ENCODE measurements at regions not wholly inside any gene's neighbourhood (a gene's known extent, or its start where the extent isn't known, plus 50 kb on each side); places are given as distances from the start of the nearest gene placed in this dataset.

- no peak for DNase-seq (ENCODE audit: low spot score)
Measured at GRCh38 chr17:69851736-69852135, 223.3 kb upstream of the KCNJ16 start.

GRCh38 chr17:69853541-69854224 is 221.3 kb upstream of the KCNJ16 start:
- no peak for DNase-seq (ENCODE audit: low spot score)

- no peak for DNase-seq (ENCODE audit: low spot score)
Measured at GRCh38 chr17:69854225-69854780, 220.7 kb upstream of the KCNJ16 start.

- no peak for DNase-seq (ENCODE audit: low spot score)
Measured at GRCh38 chr17:69856946-69857345, 218.1 kb upstream of the KCNJ16 start.

- DNase-seq (ENCODE audit: low spot score), result peak; percentile 62
Measured at GRCh38 chr17:69857412-69857835, 217.6 kb upstream of the KCNJ16 start.

- DNase-seq (ENCODE audit: low spot score), result no peak
Measured at GRCh38 chr17:69858460-69858859, 216.6 kb upstream of the KCNJ16 start.

GRCh38 chr17:69860142-69860680 is 214.8 kb upstream of the KCNJ16 start:
- DNase-seq (ENCODE audit: low spot score), result no peak

- DNase-seq (ENCODE audit: low spot score), result no peak
Measured at GRCh38 chr17:69864462-69864861, 210.6 kb upstream of the KCNJ16 start.

- no peak for DNase-seq (ENCODE audit: low spot score)
Measured at GRCh38 chr17:69869667-69870066, 205.4 kb upstream of the KCNJ16 start.

- peak; percentile 95 for DNase-seq (ENCODE audit: low spot score)
Measured at GRCh38 chr17:69870091-69870530, 204.9 kb upstream of the KCNJ16 start.

GRCh38 chr17:69870751-69871199 is 204.2 kb upstream of the KCNJ16 start:
- peak; percentile 40 for DNase-seq (ENCODE audit: low spot score)

GRCh38 chr17:69871318-69871717 is 203.7 kb upstream of the KCNJ16 start:
- DNase-seq (ENCODE audit: low spot score), result no peak

- no peak for DNase-seq (ENCODE audit: low spot score)
Measured at GRCh38 chr17:69872675-69873262, 202.3 kb upstream of the KCNJ16 start.

GRCh38 chr17:69874175-69874670 is 200.8 kb upstream of the KCNJ16 start:
- DNase-seq (ENCODE audit: low spot score), result peak; percentile 89

- no peak for DNase-seq (ENCODE audit: low spot score)
Measured at GRCh38 chr17:69876757-69877156, 198.3 kb upstream of the KCNJ16 start.

GRCh38 chr17:69878661-69879060 is 196.4 kb upstream of the KCNJ16 start:
- DNase-seq (ENCODE audit: low spot score), result peak; percentile 75

- DNase-seq (ENCODE audit: low spot score), result no peak
Measured at GRCh38 chr17:69879576-69879975, 195.4 kb upstream of the KCNJ16 start.

- DNase-seq (ENCODE audit: low spot score), result no peak
Measured at GRCh38 chr17:69880591-69881112, 194.4 kb upstream of the KCNJ16 start.

GRCh38 chr17:69882281-69882680 is 192.7 kb upstream of the KCNJ16 start:
- no peak for DNase-seq (ENCODE audit: low spot score)

- DNase-seq (ENCODE audit: low spot score), result no peak
Measured at GRCh38 chr17:69883120-69883519, 191.9 kb upstream of the KCNJ16 start.

- DNase-seq (ENCODE audit: low spot score), result no peak
Measured at GRCh38 chr17:69884356-69884755, 190.7 kb upstream of the KCNJ16 start.

- DNase-seq (ENCODE audit: low spot score), result no peak
Measured at GRCh38 chr17:69884846-69885245, 190.2 kb upstream of the KCNJ16 start.

GRCh38 chr17:69898601-69899000 is 176.4 kb upstream of the KCNJ16 start:
- no peak for DNase-seq (ENCODE audit: low spot score)
